PC-9 (cell line): ENCODE measurements at regions not wholly inside any gene's neighbourhood (a gene's known extent, or its start where the extent isn't known, plus 50 kb on each side); places are given as distances from the start of the nearest gene placed in this dataset.

Experiments
- CTCF ChIP-seq: fragments of 200-600 bp; sonication (generic); conservative IDR thresholded peaks from 2 replicates; pipeline ENCODE4 v1.6.1; 2017; ENCODE audit warnings: mixed run types, antibody characterized with exemption, mild to moderate bottlenecking, moderate library complexity
- EZH2 ChIP-seq: fragments of 200-600 bp; sonication (generic); IDR thresholded peaks from 2 replicates; pipeline ENCODE4 v1.8.0; 2017; ENCODE audit warnings: antibody characterized with exemption, low read depth

- TF ChIP-seq CTCF = no peak
- no peak for TF ChIP-seq EZH2
Observed at GRCh38 chr18:40875101-40875615, 1079.9 kb upstream of the PIK3C3 start.
